ENCODE measurements at regions not wholly inside any gene's neighbourhood (a gene's known extent, or its start where the extent isn't known, plus 50 kb on each side); places are given as distances from the start of the nearest gene placed in this dataset.

- TF ChIP-seq E2F6 (IDR thresholded peaks at IDR 0.05): no peak
Measured at GRCh38 chr15:77855871-77856270, 221.6 kb downstream of the TBC1D2B start (continued).

Data from H1 (cell line).